ENCODE measurements at regions not wholly inside any gene's neighbourhood (a gene's known extent, or its start where the extent isn't known, plus 50 kb on each side); places are given as distances from the start of the nearest gene placed in this dataset.

DNA sequence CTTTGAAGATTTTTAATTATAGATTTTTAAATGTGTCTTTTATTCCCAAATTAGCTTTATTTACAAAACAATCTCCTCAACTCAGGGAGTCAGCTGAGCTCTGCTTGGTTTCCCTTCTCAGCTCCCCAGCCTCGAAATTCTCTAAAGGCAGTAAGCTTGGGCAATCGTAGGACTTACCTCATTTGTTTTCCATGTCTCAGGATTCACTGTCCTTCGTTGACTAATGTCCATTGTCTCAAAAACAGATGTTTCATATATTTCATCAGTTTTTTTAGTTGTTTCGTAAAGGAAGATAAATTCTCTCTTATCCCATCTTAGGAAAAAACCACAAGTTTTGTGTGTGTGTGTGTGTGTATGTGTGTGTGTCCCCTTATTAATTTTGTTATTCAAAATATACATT, 102.2 kb upstream of the ADGRF1 start:
- no peak overlapping the region for H3K27ac Mint-ChIP-seq
- TF ChIP-seq, protein P1, sequence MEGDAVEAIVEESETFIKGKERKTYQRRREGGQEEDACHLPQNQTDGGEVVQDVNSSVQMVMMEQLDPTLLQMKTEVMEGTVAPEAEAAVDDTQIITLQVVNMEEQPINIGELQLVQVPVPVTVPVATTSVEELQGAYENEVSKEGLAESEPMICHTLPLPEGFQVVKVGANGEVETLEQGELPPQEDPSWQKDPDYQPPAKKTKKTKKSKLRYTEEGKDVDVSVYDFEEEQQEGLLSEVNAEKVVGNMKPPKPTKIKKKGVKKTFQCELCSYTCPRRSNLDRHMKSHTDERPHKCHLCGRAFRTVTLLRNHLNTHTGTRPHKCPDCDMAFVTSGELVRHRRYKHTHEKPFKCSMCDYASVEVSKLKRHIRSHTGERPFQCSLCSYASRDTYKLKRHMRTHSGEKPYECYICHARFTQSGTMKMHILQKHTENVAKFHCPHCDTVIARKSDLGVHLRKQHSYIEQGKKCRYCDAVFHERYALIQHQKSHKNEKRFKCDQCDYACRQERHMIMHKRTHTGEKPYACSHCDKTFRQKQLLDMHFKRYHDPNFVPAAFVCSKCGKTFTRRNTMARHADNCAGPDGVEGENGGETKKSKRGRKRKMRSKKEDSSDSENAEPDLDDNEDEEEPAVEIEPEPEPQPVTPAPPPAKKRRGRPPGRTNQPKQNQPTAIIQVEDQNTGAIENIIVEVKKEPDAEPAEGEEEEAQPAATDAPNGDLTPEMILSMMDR (IDR thresholded peaks at IDR 0.05): no peak
- Histone ChIP-seq H3K36me3 (replicated peaks in 1 of 2; ENCODE audit: control insufficient read depth in 1 of 2, insufficient read depth in 2 of 2, low read length in 2 of 2) (no peaks in the 10 kb centered on the region), H3K4me3 (replicated peaks in 1 of 3; ENCODE audit: low read depth in 2 of 3, low read length in 3 of 3) (no peak overlapping the region), H3K79me2 (ENCODE audit: insufficient read depth, low read length) (no peaks in the 10 kb centered on the region), H3K4me1 (ENCODE audit: control insufficient read depth in 1 of 2, insufficient read depth in 2 of 2, low read length in 2 of 2) (no peaks in the 10 kb centered on the region), H3K9ac (ENCODE audit: insufficient read depth, low read length, poor library complexity, severe bottlenecking) (no peak overlapping the region), H3K27me3 (ENCODE audit: control insufficient read depth in 2 of 2, insufficient read depth in 2 of 2, low read length in 2 of 2) (no peaks in the 10 kb centered on the region), H2AFZ (ENCODE audit: insufficient read depth, low read depth, low read length, poor library complexity, severe bottlenecking) (no peak overlapping the region), H4K20me1 (ENCODE audit: insufficient read depth, low read length) (no peaks in the 10 kb centered on the region), H3K9me3 (replicated peaks in 1 of 2; ENCODE audit: control insufficient read depth in 1 of 2, insufficient read depth in 1 of 2, low read length in 2 of 2) (no peaks in the 10 kb centered on the region), H3K4me2 (replicated peaks; ENCODE audit: extremely low read depth, low read length, poor library complexity, severe bottlenecking) (no peak overlapping the region), H3K27ac (ENCODE audit: low read depth in 1 of 2, low read length in 2 of 2) (no peak overlapping the region)
- no peak for DNase-seq
- H3K9me3 Mint-ChIP-seq: peaks cover 0 to 1% (median 0%) of the 10 kb centered on the region in 7 donors
- H3K4me3 Mint-ChIP-seq: no peak overlapping the region
- WGBS (ENCODE audit: insufficient coverage): 68% methylated on average over 2 of the region's 4 CpGs
- intact Hi-C loops (cut with micrococcal nuclease): no loop called here
- no peaks in the 10 kb centered on the region for H3K36me3 Mint-ChIP-seq
- H3K4me1 Mint-ChIP-seq: no peaks in the 10 kb centered on the region
- H3K27me3 Mint-ChIP-seq (ENCODE audit: low read depth in 3 of 3): peaks cover 1 to 6% (median 4%) of the 10 kb centered on the region in 3 donors

DNA sequence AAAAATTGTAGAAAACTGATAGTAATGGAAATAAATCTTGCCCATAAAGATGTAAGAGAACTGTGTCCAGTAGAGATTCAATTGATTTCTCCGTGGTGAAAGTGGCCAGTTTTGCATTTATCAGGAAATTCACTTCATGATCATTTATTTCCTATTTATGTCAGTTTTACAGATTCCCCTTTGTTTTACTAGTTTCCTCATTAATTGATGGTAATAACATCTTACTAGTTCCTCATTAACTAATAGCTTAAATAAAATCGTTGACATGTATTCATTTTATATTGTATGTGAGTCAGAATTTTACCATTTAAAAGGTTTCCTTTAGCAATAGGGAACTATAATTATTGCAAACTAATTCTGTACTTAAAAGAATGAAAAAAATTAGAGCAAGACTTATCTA, 99.8 kb upstream of the ADGRF1 start:
- peaks cover 1 to 6% (median 4%) of the 10 kb centered on the region in 3 donors for H3K27me3 Mint-ChIP-seq (ENCODE audit: low read depth in 3 of 3)
- H3K4me1 Mint-ChIP-seq: no peaks in the 10 kb centered on the region
- Histone ChIP-seq H3K4me2 (replicated peaks; ENCODE audit: extremely low read depth, low read length, poor library complexity, severe bottlenecking) (no peak overlapping the region), H3K9me3 (replicated peaks in 1 of 2; ENCODE audit: control insufficient read depth in 1 of 2, insufficient read depth in 1 of 2, low read length in 2 of 2) (no peaks in the 10 kb centered on the region), H3K4me1 (ENCODE audit: control insufficient read depth in 1 of 2, insufficient read depth in 2 of 2, low read length in 2 of 2) (no peaks in the 10 kb centered on the region), H3K4me3 (replicated peaks in 1 of 3; ENCODE audit: low read depth in 2 of 3, low read length in 3 of 3) (no peak overlapping the region), H3K27ac (ENCODE audit: low read depth in 1 of 2, low read length in 2 of 2) (no peak overlapping the region), H3K9ac (ENCODE audit: insufficient read depth, low read length, poor library complexity, severe bottlenecking) (no peak overlapping the region), H4K20me1 (ENCODE audit: insufficient read depth, low read length) (no peaks in the 10 kb centered on the region), H2AFZ (ENCODE audit: insufficient read depth, low read depth, low read length, poor library complexity, severe bottlenecking) (no peak overlapping the region), H3K36me3 (replicated peaks in 1 of 2; ENCODE audit: control insufficient read depth in 1 of 2, insufficient read depth in 2 of 2, low read length in 2 of 2) (no peaks in the 10 kb centered on the region), H3K27me3 (ENCODE audit: control insufficient read depth in 2 of 2, insufficient read depth in 2 of 2, low read length in 2 of 2) (no peaks in the 10 kb centered on the region), H3K79me2 (ENCODE audit: insufficient read depth, low read length) (no peaks in the 10 kb centered on the region)
- 100% methylated on average over 1 of the region's 2 CpGs for WGBS (ENCODE audit: insufficient coverage)
- no peak overlapping the region for H3K4me3 Mint-ChIP-seq
- no peak for DNase-seq
- H3K36me3 Mint-ChIP-seq: no peaks in the 10 kb centered on the region
- TF ChIP-seq, protein P1 (IDR thresholded peaks at IDR 0.05): no peak
- H3K9me3 Mint-ChIP-seq: peaks cover 0 to 1% (median 0%) of the 10 kb centered on the region in 7 donors
- H3K27ac Mint-ChIP-seq: no peak overlapping the region
- intact Hi-C loops (cut with micrococcal nuclease): no loop called here

Data from CD14-positive monocyte (primary cell).